PC-9 (cell line): ENCODE measurements at regions not wholly inside any gene's neighbourhood (a gene's known extent, or its start where the extent isn't known, plus 50 kb on each side); places are given as distances from the start of the nearest gene placed in this dataset.
"Not testable (repeated sequence)": the region's sequence is repeated elsewhere in the genome, so short reads cannot be mapped to it uniquely, and the experiment has no call there.

ENCODE experiments used
- BruUV-seq: library from RNA; stranded (reverse); fragments of 400-500 nt; replicated peaks from 2 replicates; lab custom pipeline; 2021; lab: Mats Ljungman, UMichigan
- CTCF ChIA-PET: fragments of 300-600 bp; sonication (Branson Sonifier 250); formaldehyde crosslinking; loops from one replicate; lab custom pipeline; 2022; ENCODE audit warnings: antibody characterized with exemption; lab: Charles Lee
- POLR2A ChIA-PET: fragments of 300-600 bp; sonication (Branson Sonifier 250); formaldehyde crosslinking; loops from one replicate; lab custom pipeline; 2022; ENCODE audit warnings: antibody characterized with exemption; ENCODE audit not compliant: unreplicated experiment; lab: Charles Lee
- DNase-seq, 2 experiments: peaks; one replicate each; pipeline versions ENCODE4 v3.0.0 to v3.0.0-alpha.2; 2015 to 2022; ENCODE audit warnings: mixed read lengths in 1 of 2
- H2AFZ ChIP-seq: fragments of 200-600 bp; sonication (generic); 2 replicates; pipeline ENCODE4 v1.8.1; 2017; ENCODE audit warnings: antibody characterized with exemption
- H3F3A ChIP-seq: fragments of 200-600 bp; sonication (generic); 2 replicates; pipeline ENCODE4 v1.8.1; 2017; ENCODE audit warnings: antibody characterized with exemption, mild to moderate bottlenecking, low read depth; ENCODE audit not compliant: insufficient read depth
- H3K27ac ChIP-seq: fragments of 200-600 bp; sonication (generic); 2 replicates; pipeline ENCODE4 v1.6.1; 2016; ENCODE audit warnings: mixed run types
- H3K27me3 ChIP-seq: fragments of 200-600 bp; sonication (generic); 2 replicates; pipeline ENCODE4 v1.6.1; 2016; ENCODE audit warnings: low read depth, mixed run types; ENCODE audit not compliant: insufficient read depth
- H3K36me3 ChIP-seq: fragments of 200-600 bp; sonication (generic); 2 replicates; pipeline ENCODE4 v1.6.1; 2016; ENCODE audit warnings: low read depth, mixed run types
- H3K4me1 ChIP-seq: fragments of 200-600 bp; sonication (generic); replicated peaks from 2 replicates; pipeline ENCODE4 v1.6.1; 2016; ENCODE audit warnings: mixed run types; ENCODE audit not compliant: insufficient read depth
- H3K4me2 ChIP-seq: fragments of 200-600 bp; sonication (generic); 2 replicates; pipeline ENCODE4 v1.6.1; 2017; ENCODE audit warnings: mixed run types
- H3K4me3 ChIP-seq: fragments of 200-600 bp; sonication (generic); 2 replicates; pipeline ENCODE4 v1.6.1; 2016; ENCODE audit warnings: mixed run types
- H3K79me2 ChIP-seq: fragments of 200-600 bp; sonication (generic); 2 replicates; pipeline ENCODE4 v1.6.1; 2017; ENCODE audit warnings: low read depth, mixed run types
- H3K9me2 ChIP-seq: fragments of 200-600 bp; sonication (generic); 2 replicates; pipeline ENCODE4 v1.8.1; 2017; ENCODE audit warnings: mild to moderate bottlenecking; ENCODE audit not compliant: insufficient read depth
- H3K9me3 ChIP-seq: fragments of 200-600 bp; sonication (generic); 2 replicates; pipeline ENCODE4 v1.8.1; 2016; ENCODE audit warnings: low read depth; ENCODE audit not compliant: insufficient read depth
- H4K20me1 ChIP-seq: fragments of 200-600 bp; sonication (generic); 2 replicates; pipeline ENCODE4 v1.8.1; 2017; ENCODE audit not compliant: insufficient read depth
- EZH2 ChIP-seq: fragments of 200-600 bp; sonication (generic); IDR thresholded peaks from 2 replicates; pipeline ENCODE4 v1.8.0; 2017; ENCODE audit warnings: antibody characterized with exemption, low read depth
- intact Hi-C: fragments of 100-400 bp; cut with micrococcal nuclease; formaldehyde crosslinking; loops from one replicate; pipeline ENCODE4 v1.10.0; 2022; ENCODE audit not compliant: unreplicated experiment
- TF ChIP-seq, protein P1 (sequence below): fragments of 200-600 bp; sonication (generic); conservative IDR thresholded peaks from 2 replicates; pipeline ENCODE4 v1.6.1; 2017; ENCODE audit warnings: mixed run types, antibody characterized with exemption, mild to moderate bottlenecking, moderate library complexity

DNA sequence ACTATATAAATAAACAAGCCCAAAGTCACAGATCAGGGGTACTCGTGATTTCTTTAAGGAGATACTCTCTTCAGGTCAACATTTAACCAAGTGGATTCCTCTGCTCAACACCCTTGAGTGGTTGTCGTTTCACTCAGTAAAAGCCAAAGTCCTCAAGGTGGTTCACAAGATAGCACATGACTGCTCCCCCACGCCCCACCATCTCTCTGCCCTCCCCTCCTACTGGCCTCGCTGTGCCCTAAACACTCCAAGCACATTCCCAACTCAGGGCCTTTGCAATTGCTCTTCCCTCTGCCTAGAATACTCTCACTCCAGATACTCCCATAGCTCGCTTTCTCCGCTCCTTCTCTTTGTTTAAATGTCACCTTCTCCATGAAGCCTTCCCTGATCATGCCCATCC lies 72.1 kb upstream of the FHIP2A start:
- no peaks in the 10 kb centered on the region for H4K20me1 ChIP-seq
- POLR2A ChIA-PET, result interaction anchor here (0.7 kb wide), 1 partner anchor 10 kb away, joined by 9 read pairs; no protein-coding TSS in a partner anchor
- no peak overlapping the region for H3K4me2 ChIP-seq
- no TSS peak for BruUV-seq
- H3K4me1 ChIP-seq, result peaks cover 16% of the 10 kb centered on the region
- no peak overlapping the region for H3K4me3 ChIP-seq
- H2AFZ ChIP-seq, result no peak overlapping the region
- intact Hi-C loops, result no loop called here
- TF ChIP-seq, protein P1, sequence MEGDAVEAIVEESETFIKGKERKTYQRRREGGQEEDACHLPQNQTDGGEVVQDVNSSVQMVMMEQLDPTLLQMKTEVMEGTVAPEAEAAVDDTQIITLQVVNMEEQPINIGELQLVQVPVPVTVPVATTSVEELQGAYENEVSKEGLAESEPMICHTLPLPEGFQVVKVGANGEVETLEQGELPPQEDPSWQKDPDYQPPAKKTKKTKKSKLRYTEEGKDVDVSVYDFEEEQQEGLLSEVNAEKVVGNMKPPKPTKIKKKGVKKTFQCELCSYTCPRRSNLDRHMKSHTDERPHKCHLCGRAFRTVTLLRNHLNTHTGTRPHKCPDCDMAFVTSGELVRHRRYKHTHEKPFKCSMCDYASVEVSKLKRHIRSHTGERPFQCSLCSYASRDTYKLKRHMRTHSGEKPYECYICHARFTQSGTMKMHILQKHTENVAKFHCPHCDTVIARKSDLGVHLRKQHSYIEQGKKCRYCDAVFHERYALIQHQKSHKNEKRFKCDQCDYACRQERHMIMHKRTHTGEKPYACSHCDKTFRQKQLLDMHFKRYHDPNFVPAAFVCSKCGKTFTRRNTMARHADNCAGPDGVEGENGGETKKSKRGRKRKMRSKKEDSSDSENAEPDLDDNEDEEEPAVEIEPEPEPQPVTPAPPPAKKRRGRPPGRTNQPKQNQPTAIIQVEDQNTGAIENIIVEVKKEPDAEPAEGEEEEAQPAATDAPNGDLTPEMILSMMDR, result no peak
- no peak for TF ChIP-seq EZH2
- H3K36me3 ChIP-seq, result no peaks in the 10 kb centered on the region
- no peak for DNase-seq
- no peak overlapping the region for H3K27ac ChIP-seq
- no peaks in the 10 kb centered on the region for H3K79me2 ChIP-seq
- H3K9me2 ChIP-seq, result no peaks in the 10 kb centered on the region
- H3K9me3 ChIP-seq, result no peaks in the 10 kb centered on the region
- peaks cover 13% of the 10 kb centered on the region; the same call in 1 of the 2 replicates for H3F3A ChIP-seq
- no peaks in the 10 kb centered on the region for H3K27me3 ChIP-seq
- CTCF ChIA-PET, result no interaction called here

DNA sequence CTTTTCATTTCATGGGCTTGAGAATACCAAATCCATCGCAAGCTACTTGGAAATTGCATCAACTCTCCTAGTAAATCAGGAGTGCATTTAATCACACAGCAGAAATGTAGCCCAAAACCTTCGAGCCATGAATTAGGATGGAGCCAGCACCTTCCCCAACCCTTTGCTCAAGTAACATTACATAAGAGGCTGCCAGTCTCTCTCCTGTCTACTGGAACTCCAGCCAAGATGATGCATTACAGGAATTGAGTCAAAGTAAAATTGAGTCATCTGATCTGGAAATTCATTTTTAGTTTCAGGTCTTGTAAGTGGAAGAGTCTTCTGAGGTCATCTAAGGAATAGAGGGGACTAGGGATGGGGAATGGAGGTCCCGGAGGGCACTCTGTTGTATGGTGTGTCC lies 69.7 kb upstream of the FHIP2A start:
- H3K27ac ChIP-seq, result no peak overlapping the region
- H3K4me3 ChIP-seq, result no peak overlapping the region
- H3F3A ChIP-seq, result peaks cover 24% of the 10 kb centered on the region
- H2AFZ ChIP-seq, result no peak overlapping the region
- TF ChIP-seq, protein P1, result no peak
- TF ChIP-seq EZH2, result no peak
- no peaks in the 10 kb centered on the region for H3K9me2 ChIP-seq
- no TSS peak for BruUV-seq
- POLR2A ChIA-PET, result no interaction called here
- H3K27me3 ChIP-seq, result no peaks in the 10 kb centered on the region
- no peaks in the 10 kb centered on the region for H3K79me2 ChIP-seq
- intact Hi-C loops, result loop anchor here (5.0 kb wide), 1 partner anchor 35 kb away; no protein-coding TSS in a partner anchor
- no peak overlapping the region for H3K4me2 ChIP-seq
- H3K36me3 ChIP-seq, result no peaks in the 10 kb centered on the region
- peaks cover 28% of the 10 kb centered on the region for H3K4me1 ChIP-seq
- H3K9me3 ChIP-seq, result no peaks in the 10 kb centered on the region
- H4K20me1 ChIP-seq, result no peaks in the 10 kb centered on the region
- DNase-seq, result no peak
- CTCF ChIA-PET, result no interaction called here

DNA sequence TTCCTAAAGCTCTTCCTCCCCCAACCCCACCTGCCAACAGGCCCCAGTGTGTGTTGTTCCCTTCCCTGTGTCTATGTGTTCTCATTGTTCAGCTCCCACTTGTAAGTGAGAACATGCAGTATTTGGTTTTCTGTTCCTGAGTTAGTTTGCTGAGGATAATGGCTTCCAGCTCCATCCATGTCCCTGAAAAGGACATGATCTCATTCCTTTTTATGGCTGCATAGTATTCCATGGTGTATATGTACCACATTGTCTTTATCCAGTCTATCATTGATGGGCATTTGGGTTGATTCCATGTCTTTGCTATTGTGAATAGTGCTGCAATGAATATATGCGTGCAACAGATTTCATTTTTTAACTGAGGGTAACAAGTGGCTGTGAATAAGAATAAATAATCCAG lies 69.0 kb upstream of the FHIP2A start:
- DNase-seq, H2AFZ ChIP-seq, BruUV-seq, H3K4me3 ChIP-seq, H3K36me3 ChIP-seq, H3K9me2 ChIP-seq, H3K27me3 ChIP-seq, H3K27ac ChIP-seq, H3K4me2 ChIP-seq, H4K20me1 ChIP-seq, POLR2A ChIA-PET, H3K79me2 ChIP-seq, CTCF ChIA-PET, H3K9me3 ChIP-seq: not testable (repeated sequence)
- intact Hi-C loops, result loop anchor here (5.0 kb wide), 1 partner anchor 35 kb away; no protein-coding TSS in a partner anchor
- Histone ChIP-seq H3K4me1 (peaks cover 28% of the 10 kb centered on the region), H3F3A (peaks cover 24% of the 10 kb centered on the region)

DNA sequence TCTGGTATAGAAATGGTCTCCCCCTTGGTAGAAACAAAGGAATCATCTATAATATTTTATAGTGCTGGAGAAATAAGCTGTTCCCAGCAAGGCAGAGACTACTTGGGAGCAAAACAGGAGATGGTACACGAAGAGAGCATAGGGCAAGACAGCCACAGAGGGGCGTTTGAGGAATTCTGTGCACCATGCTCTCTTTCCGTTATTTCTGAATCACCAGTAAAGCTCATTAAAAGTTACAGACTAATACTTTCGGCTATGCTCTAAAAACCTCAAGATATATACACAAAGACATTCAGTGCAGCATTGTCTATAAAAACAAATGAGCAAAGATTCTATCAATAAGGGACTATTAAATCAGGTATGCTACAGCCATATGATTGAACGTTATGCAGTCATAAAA lies 68.5 kb upstream of the FHIP2A start:
- H3K4me2 ChIP-seq, result no peak overlapping the region; the same call in 1 of the 2 replicates
- no TSS peak for BruUV-seq

More for the DNA sequence above, 68.5 kb upstream of the FHIP2A start:
- H3K9me2 ChIP-seq, result no peaks in the 10 kb centered on the region
- ChIA-PET POLR2A (no interaction called here), CTCF (no interaction called here)
- no peaks in the 10 kb centered on the region for H3K79me2 ChIP-seq
- H3K36me3 ChIP-seq, result no peaks in the 10 kb centered on the region
- no peak for TF ChIP-seq EZH2
- TF ChIP-seq, protein P1, result no peak
- no peak overlapping the region for H3K4me3 ChIP-seq
- H3K27ac ChIP-seq, result peak overlapping the region; percentile 92; the same call in 1 of the 2 replicates
- H3F3A ChIP-seq, result peaks cover 24% of the 10 kb centered on the region
- no peak overlapping the region for H2AFZ ChIP-seq
- intact Hi-C loops, result loop anchor here (5.0 kb wide), 1 partner anchor 36 kb away; no protein-coding TSS in a partner anchor
- peaks cover 28% of the 10 kb centered on the region for H3K4me1 ChIP-seq
- no peaks in the 10 kb centered on the region for H4K20me1 ChIP-seq
- H3K27me3 ChIP-seq, result no peaks in the 10 kb centered on the region
- no peaks in the 10 kb centered on the region for H3K9me3 ChIP-seq
- DNase-seq, result no peak
